HepG2 (cell line): ENCODE measurements at regions not wholly inside any gene's neighbourhood (a gene's known extent, or its start where the extent isn't known, plus 50 kb on each side); places are given as distances from the start of the nearest gene placed in this dataset.

ENCODE experiments used
- ATAC-seq: fragments of 200-7000 bp; cut with Tn5 transposase; 3 replicates; pipeline ENCODE4 v1.9.1; 2020; ENCODE audit warnings: mild to moderate bottlenecking, moderate library complexity
- BruUV-seq: library from RNA; stranded (reverse); fragments of 400-500 nt; replicated peaks from 2 replicates; lab custom pipeline; 2021; lab: Mats Ljungman, UMichigan
- CTCF ChIA-PET: fragments of 300-600 bp; formaldehyde crosslinking; extraction: SDS; loops from one replicate; lab custom pipeline; 2021; ENCODE audit warnings: low total read pairs, inconsistent platforms, low intra/inter-chr PET ratio; lab: Yijun Ruan, JAX
- POLR2A ChIA-PET: fragments of 350-600 bp; sonication (Branson Sonifier 250); formaldehyde crosslinking; loops from one replicate; lab custom pipeline; 2020; ENCODE audit warnings: antibody characterized with exemption, inconsistent platforms; lab: Yijun Ruan, JAX
- DNase-seq: peaks from one replicate; pipeline ENCODE4 v3.0.0-alpha.2; 2015; ENCODE audit warnings: low spot score
- FAIRE-seq: peaks from 3 replicates; lab custom pipeline; 2011; peaks lifted over from hg19 to GRCh38; lab: Jason Lieb, UNC
- H2AFZ ChIP-seq: one replicate; pipeline ENCODE4 v1.6.1; 2011; ENCODE audit warnings: low read length, inconsistent platforms
- H3K27ac ChIP-seq: fragments of 300-600 bp; 3 replicates; pipeline ENCODE4 v1.8.0; 2011; ENCODE audit warnings: mixed run types, mild to moderate bottlenecking, mixed read lengths, low read length, inconsistent platforms; ENCODE audit not compliant: insufficient read depth; ENCODE audit errors: extremely low read length
- H3K27me3 ChIP-seq, 2 experiments: fragments of 200-600 bp in 1 of 2; 2 replicates in 1 of 2; 3 replicates in 1 of 2; pipeline versions ENCODE4 v1.6.0 to v1.8.0; 2011; ENCODE audit warnings: low read length in 2 of 2, mild to moderate bottlenecking in 2 of 2, moderate library complexity in 2 of 2, inconsistent platforms in 1 of 2; ENCODE audit not compliant: insufficient read depth in 2 of 2, control insufficient read depth in 1 of 2
- H3K36me3 ChIP-seq, 2 experiments: fragments of 200-600 bp in 1 of 2; replicated peaks in 1 of 2; 2 replicates in 1 of 2; 3 replicates in 1 of 2; pipeline versions ENCODE4 v1.5.1 to v1.8.0; 2011; ENCODE audit warnings: low read length in 2 of 2, inconsistent platforms in 1 of 2; ENCODE audit not compliant: insufficient read depth in 2 of 2, control insufficient read depth in 1 of 2
- H3K4me1 ChIP-seq: 2 replicates; pipeline ENCODE4 v1.5.1; 2012; ENCODE audit warnings: low read length, inconsistent platforms; ENCODE audit not compliant: insufficient read depth
- H3K4me2 ChIP-seq: 2 replicates; pipeline ENCODE4 v1.6.0; 2011; ENCODE audit warnings: low read depth, low read length, inconsistent platforms
- H3K4me3 ChIP-seq, 3 experiments: fragments of 200-600 bp in 1 of 3; sonication (generic), shearing (Covaris generic) in 1 of 3; replicated peaks in 1 of 3; 2 replicates each; pipeline ENCODE4 v1.5.1; 2011 to 2016; ENCODE audit warnings: low read length in 3 of 3, inconsistent platforms in 2 of 3, low read depth in 2 of 3, mild to moderate bottlenecking in 2 of 3, control low read depth in 1 of 3, mixed read lengths in 1 of 3; ENCODE audit not compliant: insufficient read depth in 1 of 3
- H3K79me2 ChIP-seq: one replicate; pipeline ENCODE4 v1.6.1; 2011; ENCODE audit warnings: low read length, inconsistent platforms; ENCODE audit not compliant: insufficient read depth
- H3K9ac ChIP-seq: 2 replicates; pipeline ENCODE4 v1.6.0; 2011; ENCODE audit warnings: mild to moderate bottlenecking, low read depth, low read length, inconsistent platforms; ENCODE audit not compliant: insufficient read depth
- H3K9me3 ChIP-seq: 2 replicates; pipeline ENCODE4 v1.5.1; 2012; ENCODE audit warnings: mild to moderate bottlenecking, low read length
- H4K20me1 ChIP-seq: 2 replicates; pipeline ENCODE4 v1.6.0; 2011; ENCODE audit warnings: inconsistent platforms, mild to moderate bottlenecking, low read length, moderate library complexity; ENCODE audit not compliant: insufficient read depth
- ARID2 ChIP-seq: sonication (generic); formaldehyde crosslinking; IDR thresholded peaks from 2 replicates; pipeline ENCODE4 v1.8.1; 2022; ENCODE audit warnings: mild to moderate bottlenecking, missing genetic modification reagents, borderline replicate concordance
- CERS6 ChIP-seq: sonication (generic); formaldehyde crosslinking; IDR thresholded peaks from 2 replicates; pipeline ENCODE4 v1.5.0; 2020; ENCODE audit warnings: missing genetic modification reagents
- CSRNP1 ChIP-seq: sonication (generic); formaldehyde crosslinking; IDR thresholded peaks from 2 replicates; pipeline ENCODE4 v1.8.1; 2023; ENCODE audit warnings: mild to moderate bottlenecking, missing genetic modification reagents
- FOXO1 ChIP-seq: sonication (generic); formaldehyde crosslinking; IDR thresholded peaks from 2 replicates; pipeline ENCODE4 v1.4.0; 2020; ENCODE audit warnings: missing genetic modification reagents
- HNF1B ChIP-seq: sonication (generic); formaldehyde crosslinking; IDR thresholded peaks from 2 replicates; pipeline ENCODE4 v1.5.1; 2020; ENCODE audit warnings: mild to moderate bottlenecking, moderate library complexity, missing genetic modification reagents
- RFX3 ChIP-seq: IDR thresholded peaks from 2 replicates; pipeline ENCODE4 v1.6.1; 2016; ENCODE audit warnings: missing biosample characterization, missing genetic modification reagents
- SRSF9 ChIP-seq: fragments of 200-400 bp; formaldehyde crosslinking; IDR thresholded peaks from 2 replicates; pipeline ENCODE4 v1.6.1; 2018; ENCODE audit warnings: borderline replicate concordance, mild to moderate bottlenecking, low read depth, low read length; ENCODE audit not compliant: insufficient read depth, poor library complexity, severe bottlenecking
- ZBTB7A ChIP-seq: sonication (generic); formaldehyde crosslinking; IDR thresholded peaks from 2 replicates; pipeline ENCODE4 v1.8.0; 2022; ENCODE audit warnings: mild to moderate bottlenecking, missing genetic modification reagents
- ZNF232 ChIP-seq: sonication (generic); formaldehyde crosslinking; IDR thresholded peaks from 2 replicates; pipeline ENCODE4 v1.4.0; 2020; ENCODE audit warnings: missing genetic modification reagents, borderline replicate concordance
- ZNF33B ChIP-seq: sonication (generic); formaldehyde crosslinking; IDR thresholded peaks from 2 replicates; pipeline ENCODE4 v1.5.1; 2020; ENCODE audit warnings: mild to moderate bottlenecking, missing genetic modification reagents
- ZSCAN9 ChIP-seq: IDR thresholded peaks from 2 replicates; pipeline ENCODE4 v1.6.1; 2016; ENCODE audit warnings: borderline replicate concordance
- WGBS: methylation state at CpG from one replicate; pipeline ENCODE4 v1.1.6; 2017; ENCODE audit warnings: low lambda C conversion rate; 5-methylcytosine and 5-hydroxymethylcytosine counted together
- in situ Hi-C: cut with HindIII; loops from 2 replicates; pipeline ENCODE4 v1.10.0; 2017; ENCODE audit warnings: low pct_unique_long_range_greater_than_20kb; ENCODE audit not compliant: extremely low pct_ligation_motif_present
- intact Hi-C: fragments of 100-400 bp; cut with micrococcal nuclease; formaldehyde crosslinking; loops from one replicate; pipeline ENCODE4 v1.10.0; 2022; ENCODE audit not compliant: unreplicated experiment
- TF ChIP-seq, protein P1 (sequence below): sonication (generic); formaldehyde crosslinking; IDR thresholded peaks from 2 replicates; pipeline ENCODE4 v1.4.0; 2020; ENCODE audit warnings: missing genetic modification reagents, borderline replicate concordance
- TF ChIP-seq, protein P2 (sequence below), 2 experiments: sonication (generic) in 1 of 2; formaldehyde crosslinking in 1 of 2; IDR thresholded peaks; 2 replicates each; pipeline versions ENCODE4 v1.5.1 to v1.6.1; 2011 to 2020; ENCODE audit warnings: borderline replicate concordance in 1 of 2, low read depth in 1 of 2, low read length in 1 of 2, mild to moderate bottlenecking in 1 of 2, missing genetic modification reagents in 1 of 2, moderate library complexity in 1 of 2

- TF ChIP-seq SRSF9 = no peak
- TF ChIP-seq HNF1B (CRISPR knock-in tag) = no peak
- no peak for TF ChIP-seq FOXO1 (CRISPR knock-in tag)
- no peak for TF ChIP-seq ZNF33B (CRISPR knock-in tag)
- no peak for TF ChIP-seq ARID2 (CRISPR knock-in tag)
- no peak for TF ChIP-seq RFX3 (CRISPR knock-in tag)
- TF ChIP-seq ZBTB7A = no peak
- no peak for TF ChIP-seq ZNF232 (CRISPR knock-in tag)
- TF ChIP-seq CERS6 = no peak
- TF ChIP-seq, protein P1, sequence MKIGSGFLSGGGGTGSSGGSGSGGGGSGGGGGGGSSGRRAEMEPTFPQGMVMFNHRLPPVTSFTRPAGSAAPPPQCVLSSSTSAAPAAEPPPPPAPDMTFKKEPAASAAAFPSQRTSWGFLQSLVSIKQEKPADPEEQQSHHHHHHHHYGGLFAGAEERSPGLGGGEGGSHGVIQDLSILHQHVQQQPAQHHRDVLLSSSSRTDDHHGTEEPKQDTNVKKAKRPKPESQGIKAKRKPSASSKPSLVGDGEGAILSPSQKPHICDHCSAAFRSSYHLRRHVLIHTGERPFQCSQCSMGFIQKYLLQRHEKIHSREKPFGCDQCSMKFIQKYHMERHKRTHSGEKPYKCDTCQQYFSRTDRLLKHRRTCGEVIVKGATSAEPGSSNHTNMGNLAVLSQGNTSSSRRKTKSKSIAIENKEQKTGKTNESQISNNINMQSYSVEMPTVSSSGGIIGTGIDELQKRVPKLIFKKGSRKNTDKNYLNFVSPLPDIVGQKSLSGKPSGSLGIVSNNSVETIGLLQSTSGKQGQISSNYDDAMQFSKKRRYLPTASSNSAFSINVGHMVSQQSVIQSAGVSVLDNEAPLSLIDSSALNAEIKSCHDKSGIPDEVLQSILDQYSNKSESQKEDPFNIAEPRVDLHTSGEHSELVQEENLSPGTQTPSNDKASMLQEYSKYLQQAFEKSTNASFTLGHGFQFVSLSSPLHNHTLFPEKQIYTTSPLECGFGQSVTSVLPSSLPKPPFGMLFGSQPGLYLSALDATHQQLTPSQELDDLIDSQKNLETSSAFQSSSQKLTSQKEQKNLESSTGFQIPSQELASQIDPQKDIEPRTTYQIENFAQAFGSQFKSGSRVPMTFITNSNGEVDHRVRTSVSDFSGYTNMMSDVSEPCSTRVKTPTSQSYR = no peak
- TF ChIP-seq ZSCAN9 = no peak
- no peak for TF ChIP-seq CSRNP1 (CRISPR knock-in tag)
- TF ChIP-seq, protein P2, sequence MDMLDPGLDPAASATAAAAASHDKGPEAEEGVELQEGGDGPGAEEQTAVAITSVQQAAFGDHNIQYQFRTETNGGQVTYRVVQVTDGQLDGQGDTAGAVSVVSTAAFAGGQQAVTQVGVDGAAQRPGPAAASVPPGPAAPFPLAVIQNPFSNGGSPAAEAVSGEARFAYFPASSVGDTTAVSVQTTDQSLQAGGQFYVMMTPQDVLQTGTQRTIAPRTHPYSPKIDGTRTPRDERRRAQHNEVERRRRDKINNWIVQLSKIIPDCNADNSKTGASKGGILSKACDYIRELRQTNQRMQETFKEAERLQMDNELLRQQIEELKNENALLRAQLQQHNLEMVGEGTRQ (IDR thresholded peaks at IDR 0.05; ENCODE audit: low read depth, low read length) = no peak
- TF ChIP-seq, protein P2 (CRISPR knock-in tag; IDR thresholded peaks at IDR 0.05; ENCODE audit: borderline replicate concordance) = no peak
- H3K27ac ChIP-seq = no peak overlapping the region
- H3K79me2 ChIP-seq = no peaks in the 10 kb centered on the region
- no TSS peak for BruUV-seq
- no peak overlapping the region for H2AFZ ChIP-seq
- no peaks in the 10 kb centered on the region for H3K4me1 ChIP-seq
- no peak overlapping the region for H3K4me3 ChIP-seq
- no peak overlapping the region for H3K9ac ChIP-seq
- H3K27me3 ChIP-seq = no peaks in the 10 kb centered on the region
- FAIRE-seq (no peak), DNase-seq (no peak), ATAC-seq (no peak)
- in situ Hi-C loops (no loop called here), intact Hi-C loops (no loop called here)
- H4K20me1 ChIP-seq = no peaks in the 10 kb centered on the region
- no peaks in the 10 kb centered on the region for H3K36me3 ChIP-seq
- H3K4me2 ChIP-seq = no peak overlapping the region
- no peaks in the 10 kb centered on the region for H3K9me3 ChIP-seq
- WGBS = 85% methylated on average over 2 of the region's 2 CpGs
- CTCF ChIA-PET = no interaction called here
- POLR2A ChIA-PET = no interaction called here
Measured at GRCh38 chrX:116321711-116322110, 114.7 kb upstream of the SLC6A14 start.
